ENCODE measurements at regions not wholly inside any gene's neighbourhood (a gene's known extent, or its start where the extent isn't known, plus 50 kb on each side); places are given as distances from the start of the nearest gene placed in this dataset.

- 0 out of 2 replicates have a peak overlapping the region, but pooled peaks have one; percentile 24 for H3K18ac ChIP-seq (ENCODE audit: low read depth, low read length)
- H3K23ac ChIP-seq (ENCODE audit: low read depth, low read length): no peak overlapping the region
- ChIA-PET CTCF (no interaction called here), POLR2A (ENCODE audit: unreplicated experiment) (no interaction called here)
- TF ChIP-seq, protein P1, sequence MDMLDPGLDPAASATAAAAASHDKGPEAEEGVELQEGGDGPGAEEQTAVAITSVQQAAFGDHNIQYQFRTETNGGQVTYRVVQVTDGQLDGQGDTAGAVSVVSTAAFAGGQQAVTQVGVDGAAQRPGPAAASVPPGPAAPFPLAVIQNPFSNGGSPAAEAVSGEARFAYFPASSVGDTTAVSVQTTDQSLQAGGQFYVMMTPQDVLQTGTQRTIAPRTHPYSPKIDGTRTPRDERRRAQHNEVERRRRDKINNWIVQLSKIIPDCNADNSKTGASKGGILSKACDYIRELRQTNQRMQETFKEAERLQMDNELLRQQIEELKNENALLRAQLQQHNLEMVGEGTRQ (IDR thresholded peaks at IDR 0.05; ENCODE audit: low read depth, low read length): no peak
- TF ChIP-seq MAFK (IDR thresholded peaks at IDR 0.05; ENCODE audit: low read depth, low read length): 0 out of 2 replicates have a peak, but pooled peaks have one; percentile 13
- H3K27ac ChIP-seq (ENCODE audit: insufficient read depth, low read length): peak overlapping the region; percentile 27; the same call in 1 of the 2 replicates
- no TSS peak for BruUV-seq (replicated peaks)
- no peak overlapping the region; the same call in 1 of the 2 replicates for H3K4me2 ChIP-seq (ENCODE audit: low read depth, low read length)
- peaks cover 24 to 57% of the 10 kb centered on the region in 2 experiments for H3K79me1 ChIP-seq (ENCODE audit: low read depth in 1 of 2, low read length in 2 of 2)
- H4K91ac ChIP-seq (ENCODE audit: insufficient read depth, low read depth, low read length): no peak overlapping the region
- H2AK5ac ChIP-seq (ENCODE audit: low read depth, low read length): peak overlapping the region; percentile 59; the same call in 1 of the 2 replicates
- no peak overlapping the region for H2AK9ac ChIP-seq (replicated peaks; ENCODE audit: low read depth, low read length, poor library complexity)
- no peak overlapping the region for H3K4me3 ChIP-seq (ENCODE audit: insufficient read depth, low read depth, low read length)
- dilution Hi-C loops (cut with HindIII; ENCODE audit: low sequenced_read_pairs, unreplicated experiment) (no loop called here), in situ Hi-C loops (cut with MboI; ENCODE audit: low sequenced_read_pairs) (no loop called here), intact Hi-C loops (cut with micrococcal nuclease) (no loop called here)
- H2BK5ac ChIP-seq (ENCODE audit: low read depth, low read length, poor library complexity, severe bottlenecking): peak overlapping the region; percentile 18
- no peaks in the 10 kb centered on the region for H3K27me3 ChIP-seq (ENCODE audit: control insufficient read depth, insufficient read depth, low read length)
- H3K4ac ChIP-seq (ENCODE audit: low read depth, low read length): peak overlapping the region; percentile 67
- H4K20me1 ChIP-seq (ENCODE audit: insufficient read depth, low read length): peaks cover 12% of the 10 kb centered on the region; the same call in 1 of the 2 replicates
- peak overlapping the region; percentile 59; the same call in 1 of the 3 replicates for H2BK15ac ChIP-seq (ENCODE audit: low read depth, low read length)
- no peak overlapping the region for H2AFZ ChIP-seq (replicated peaks; ENCODE audit: low read length, poor library complexity)
- DNase-seq: peak; percentile 17
- H4K8ac ChIP-seq (ENCODE audit: low read depth in 2 of 2, low read length in 2 of 2): peak overlapping the region in 1 of 2 experiments; percentile 26; a peak in 1 of 4 replicates
- no peak overlapping the region; the same call in 1 of the 2 replicates for H4K5ac ChIP-seq (ENCODE audit: low read depth, low read length)
- H3K56ac ChIP-seq (ENCODE audit: extremely low read depth, insufficient read depth, low read length): no peak overlapping the region
- no peaks in the 10 kb centered on the region for H3K36me3 ChIP-seq (ENCODE audit: control insufficient read depth, insufficient read depth, low read length)
- peak overlapping the region; percentile 69 for H3K14ac ChIP-seq (replicated peaks; ENCODE audit: low read depth, low read length)
- H2BK120ac ChIP-seq (ENCODE audit: low read depth, low read length): no peak overlapping the region
- 100% methylated on average over 1 of the region's 4 CpGs; no CpG with 5 or more reads in 1 of the 2 experiments for WGBS, 2 experiments (ENCODE audit: extremely low coverage in 2 of 2, insufficient read length in 1 of 2)
- H2BK20ac ChIP-seq (ENCODE audit: low read depth, low read length): no peak overlapping the region
- ATAC-seq (ENCODE audit: low read depth): peak; percentile 34; the same call in 1 of the 2 replicates
- H3K4me1 ChIP-seq (ENCODE audit: control insufficient read depth, insufficient read depth, low read length): peaks cover 11% of the 10 kb centered on the region
- no peak overlapping the region for H3K9ac ChIP-seq (ENCODE audit: low read depth, low read length)
- H3K9me3 ChIP-seq (ENCODE audit: control insufficient read depth, insufficient read depth, low read length): no peaks in the 10 kb centered on the region
- peaks cover 11% of the 10 kb centered on the region for H3K9me1 ChIP-seq (ENCODE audit: insufficient read depth, low read length)
These were observed 494.4 kb upstream of the RGS6 start for GRCh38 chr14:71437870-71438269.
